ENCODE measurements at regions not wholly inside any gene's neighbourhood (a gene's known extent, or its start where the extent isn't known, plus 50 kb on each side); places are given as distances from the start of the nearest gene placed in this dataset.

DNA sequence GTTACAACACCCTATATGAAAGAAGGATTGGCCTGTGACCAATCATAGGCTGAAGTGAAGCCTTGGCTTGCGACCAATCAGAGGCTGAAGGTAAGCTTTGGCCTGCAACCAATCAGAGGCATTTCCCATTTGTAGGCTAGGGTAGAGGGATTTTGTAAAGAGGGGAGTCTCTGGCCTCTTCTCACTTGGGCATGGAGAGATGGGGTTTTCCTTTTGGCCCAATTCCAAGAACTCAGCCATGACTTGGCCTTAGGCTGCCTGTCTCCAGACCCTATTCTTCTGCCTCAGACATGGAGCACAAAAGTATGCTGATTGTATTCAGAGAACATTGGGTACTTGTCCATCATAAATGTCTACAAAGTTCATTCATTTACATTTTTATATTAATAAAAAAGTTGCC is 308.3 kb downstream of the UTRN start:
- Histone ChIP-seq H3K9me3 (no peaks in the 10 kb centered on the region), H3K27ac (no peak overlapping the region), H3K4me1 (peaks cover 0 to 21% (median 5%) of the 10 kb centered on the region in 3 donors), H3K36me3 (no peaks in the 10 kb centered on the region), H3K27me3 (no peaks in the 10 kb centered on the region), H3K4me3 (no peak overlapping the region)
- 100% methylated on average over 1 of the region's 1 CpG for WGBS, 2 donors (ENCODE audit: low coverage in 1 of 2)
- TF ChIP-seq POLR2AphosphoS5 (IDR thresholded peaks at IDR 0.05) (no peak), EP300 (IDR thresholded peaks at IDR 0.05) (no peak), POLR2A (IDR thresholded peaks at IDR 0.05) (no peak)
- TF ChIP-seq, protein P1, sequence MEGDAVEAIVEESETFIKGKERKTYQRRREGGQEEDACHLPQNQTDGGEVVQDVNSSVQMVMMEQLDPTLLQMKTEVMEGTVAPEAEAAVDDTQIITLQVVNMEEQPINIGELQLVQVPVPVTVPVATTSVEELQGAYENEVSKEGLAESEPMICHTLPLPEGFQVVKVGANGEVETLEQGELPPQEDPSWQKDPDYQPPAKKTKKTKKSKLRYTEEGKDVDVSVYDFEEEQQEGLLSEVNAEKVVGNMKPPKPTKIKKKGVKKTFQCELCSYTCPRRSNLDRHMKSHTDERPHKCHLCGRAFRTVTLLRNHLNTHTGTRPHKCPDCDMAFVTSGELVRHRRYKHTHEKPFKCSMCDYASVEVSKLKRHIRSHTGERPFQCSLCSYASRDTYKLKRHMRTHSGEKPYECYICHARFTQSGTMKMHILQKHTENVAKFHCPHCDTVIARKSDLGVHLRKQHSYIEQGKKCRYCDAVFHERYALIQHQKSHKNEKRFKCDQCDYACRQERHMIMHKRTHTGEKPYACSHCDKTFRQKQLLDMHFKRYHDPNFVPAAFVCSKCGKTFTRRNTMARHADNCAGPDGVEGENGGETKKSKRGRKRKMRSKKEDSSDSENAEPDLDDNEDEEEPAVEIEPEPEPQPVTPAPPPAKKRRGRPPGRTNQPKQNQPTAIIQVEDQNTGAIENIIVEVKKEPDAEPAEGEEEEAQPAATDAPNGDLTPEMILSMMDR (IDR thresholded peaks at IDR 0.05) = no peak
- ATAC-seq = no peak

DNA sequence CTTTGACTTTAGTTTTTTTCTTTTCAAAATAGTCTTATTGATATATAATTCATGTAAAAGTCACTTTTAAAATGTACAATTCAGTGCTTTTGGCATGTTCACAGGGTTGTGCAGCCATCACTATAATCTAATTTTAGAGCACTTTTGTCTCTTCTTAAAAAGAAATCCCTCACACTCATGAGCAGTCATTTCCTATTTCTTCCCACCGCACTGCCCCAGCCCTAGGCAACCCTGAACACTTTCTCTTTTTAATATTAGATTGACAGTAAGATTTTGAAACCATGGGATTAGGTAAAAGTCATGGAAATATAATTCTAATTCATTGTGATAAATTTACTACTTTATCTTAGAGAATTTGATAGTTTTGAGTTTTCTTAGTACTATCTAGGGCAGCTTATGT is 309.4 kb downstream of the UTRN start:
- Histone ChIP-seq H3K27me3 (no peaks in the 10 kb centered on the region), H3K4me3 (no peak overlapping the region), H3K27ac (no peak overlapping the region), H3K36me3 (no peaks in the 10 kb centered on the region), H3K9me3 (no peaks in the 10 kb centered on the region), H3K4me1 (peaks cover 0 to 10% (median 0%) of the 10 kb centered on the region in 3 donors)
- TF ChIP-seq POLR2A (IDR thresholded peaks at IDR 0.05) = no peak
- TF ChIP-seq, protein P1 (IDR thresholded peaks at IDR 0.05) = no peak
- TF ChIP-seq EP300 (IDR thresholded peaks at IDR 0.05) = no peak
- TF ChIP-seq POLR2AphosphoS5 (IDR thresholded peaks at IDR 0.05) = no peak
- no peak for ATAC-seq
- WGBS, 2 donors (ENCODE audit: low coverage in 1 of 2) = 17 to 44% methylated on average over 1 of the region's 1 CpG

DNA sequence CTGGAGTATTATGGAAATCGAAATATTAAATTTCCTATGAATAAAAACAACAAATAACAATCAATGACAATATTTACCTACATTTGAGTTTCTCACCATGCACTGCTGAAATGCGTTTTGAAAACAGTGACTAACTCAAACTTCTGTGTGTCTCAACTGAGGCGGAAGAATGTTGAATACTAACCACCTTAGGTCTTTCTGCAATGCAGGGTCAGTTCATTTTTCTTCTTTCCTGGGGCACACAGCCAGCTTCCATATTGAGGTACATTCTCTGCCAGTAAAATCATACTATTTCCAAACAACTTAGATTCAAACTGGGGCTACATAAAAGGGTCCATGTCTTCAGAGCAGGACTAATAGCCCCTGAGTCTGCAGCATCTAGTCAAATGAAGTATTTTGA is 310.1 kb downstream of the UTRN start:
- H3K4me3 ChIP-seq = no peak overlapping the region
- peaks cover 0 to 10% (median 0%) of the 10 kb centered on the region in 3 donors for H3K4me1 ChIP-seq
- no peak overlapping the region for H3K27ac ChIP-seq
- peaks cover 0 to 3% of the 10 kb centered on the region in 2 donors for H3K36me3 ChIP-seq
- TF ChIP-seq POLR2A (IDR thresholded peaks at IDR 0.05) (no peak), POLR2AphosphoS5 (IDR thresholded peaks at IDR 0.05) (no peak), EP300 (IDR thresholded peaks at IDR 0.05) (no peak)
- TF ChIP-seq, protein P1 (IDR thresholded peaks at IDR 0.05) = no peak
- H3K27me3 ChIP-seq = no peaks in the 10 kb centered on the region
- no peak for ATAC-seq
- peaks cover 0 to 3% (median 0%) of the 10 kb centered on the region in 3 donors for H3K9me3 ChIP-seq
- WGBS, 2 donors (ENCODE audit: low coverage in 1 of 2) = 47 to 77% methylated on average over 3 of the region's 3 CpGs

DNA sequence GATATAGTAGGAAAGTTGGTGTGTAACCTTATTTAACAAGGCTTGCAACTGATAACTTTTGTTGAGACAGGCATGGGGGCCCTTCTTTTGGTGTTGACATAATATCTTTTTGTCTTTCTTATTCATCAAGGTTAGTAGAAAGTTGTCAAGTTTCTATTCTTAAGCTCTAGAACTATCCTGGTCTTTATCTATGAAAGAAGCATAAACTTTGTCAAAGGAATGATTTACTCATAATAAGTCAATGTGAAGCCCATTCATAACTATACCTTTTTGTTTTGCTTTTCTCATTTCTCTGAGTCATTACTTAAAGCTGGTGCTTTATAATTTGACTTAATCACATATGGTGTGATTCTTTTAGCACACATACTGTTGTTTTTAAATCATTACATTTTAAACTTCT is 312.4 kb downstream of the UTRN start:
- no peak overlapping the region for H3K27ac ChIP-seq
- no peak for ATAC-seq
- H3K36me3 ChIP-seq = peaks cover 0 to 7% of the 10 kb centered on the region in 2 donors
- H3K27me3 ChIP-seq = no peaks in the 10 kb centered on the region
- TF ChIP-seq POLR2A (IDR thresholded peaks at IDR 0.05) (no peak), POLR2AphosphoS5 (IDR thresholded peaks at IDR 0.05) (no peak), EP300 (IDR thresholded peaks at IDR 0.05) (no peak)
- TF ChIP-seq, protein P1 (IDR thresholded peaks at IDR 0.05) = no peak
- no peak overlapping the region for H3K4me3 ChIP-seq
- H3K9me3 ChIP-seq = peaks cover 0 to 14% (median 2%) of the 10 kb centered on the region in 3 donors
- H3K4me1 ChIP-seq = peaks cover 0 to 10% (median 0%) of the 10 kb centered on the region in 3 donors

DNA sequence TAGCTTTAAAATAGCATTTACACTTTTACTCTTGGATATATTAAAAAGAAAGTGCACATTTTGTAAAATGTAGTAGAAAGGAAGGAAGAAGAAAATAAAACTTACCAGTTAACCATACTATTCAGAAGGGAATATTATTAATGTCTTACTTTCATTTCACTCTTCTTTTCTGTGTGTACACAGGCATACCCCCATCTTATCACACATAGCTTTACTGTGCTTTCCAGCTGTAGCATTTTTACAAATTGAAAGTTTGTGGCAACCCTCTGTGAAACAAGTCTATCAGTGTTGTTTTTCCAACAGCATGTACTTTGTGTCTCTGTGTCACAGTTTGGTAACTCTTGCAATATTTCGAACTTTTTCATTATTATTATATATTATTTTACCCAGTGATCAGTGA is 314.5 kb downstream of the UTRN start:
- WGBS, 2 donors (ENCODE audit: low coverage in 1 of 2) = 93 to 100% methylated on average over 1 of the region's 1 CpG

More for the DNA sequence above, 314.5 kb downstream of the UTRN start:
- Histone ChIP-seq H3K27me3 (no peaks in the 10 kb centered on the region), H3K4me3 (no peak overlapping the region), H3K36me3 (peaks cover 0 to 7% of the 10 kb centered on the region in 2 donors), H3K27ac (no peak overlapping the region), H3K9me3 (peaks cover 0 to 14% (median 2%) of the 10 kb centered on the region in 3 donors), H3K4me1 (no peaks in the 10 kb centered on the region)
- no peak for ATAC-seq
- TF ChIP-seq EP300 (IDR thresholded peaks at IDR 0.05) (no peak), POLR2A (IDR thresholded peaks at IDR 0.05) (no peak), POLR2AphosphoS5 (IDR thresholded peaks at IDR 0.05) (no peak)
- TF ChIP-seq, protein P1 (IDR thresholded peaks at IDR 0.05) = no peak

Measured in gastroesophageal sphincter (tissue), 4 donors.